SH-SY5Y (cell line): ENCODE measurements at regions not wholly inside any gene's neighbourhood (a gene's known extent, or its start where the extent isn't known, plus 50 kb on each side); places are given as distances from the start of the nearest gene placed in this dataset.

Experiments used
- GATA2 ChIP-seq: IDR thresholded peaks from 2 replicates; pipeline ENCODE4 v1.6.1; 2011; ENCODE audit warnings: mild to moderate bottlenecking, low read depth, low read length
- GATA3 ChIP-seq: IDR thresholded peaks from 2 replicates; pipeline ENCODE4 v1.6.1; 2011; ENCODE audit warnings: low read depth, mild to moderate bottlenecking, low read length, moderate library complexity

DNA sequence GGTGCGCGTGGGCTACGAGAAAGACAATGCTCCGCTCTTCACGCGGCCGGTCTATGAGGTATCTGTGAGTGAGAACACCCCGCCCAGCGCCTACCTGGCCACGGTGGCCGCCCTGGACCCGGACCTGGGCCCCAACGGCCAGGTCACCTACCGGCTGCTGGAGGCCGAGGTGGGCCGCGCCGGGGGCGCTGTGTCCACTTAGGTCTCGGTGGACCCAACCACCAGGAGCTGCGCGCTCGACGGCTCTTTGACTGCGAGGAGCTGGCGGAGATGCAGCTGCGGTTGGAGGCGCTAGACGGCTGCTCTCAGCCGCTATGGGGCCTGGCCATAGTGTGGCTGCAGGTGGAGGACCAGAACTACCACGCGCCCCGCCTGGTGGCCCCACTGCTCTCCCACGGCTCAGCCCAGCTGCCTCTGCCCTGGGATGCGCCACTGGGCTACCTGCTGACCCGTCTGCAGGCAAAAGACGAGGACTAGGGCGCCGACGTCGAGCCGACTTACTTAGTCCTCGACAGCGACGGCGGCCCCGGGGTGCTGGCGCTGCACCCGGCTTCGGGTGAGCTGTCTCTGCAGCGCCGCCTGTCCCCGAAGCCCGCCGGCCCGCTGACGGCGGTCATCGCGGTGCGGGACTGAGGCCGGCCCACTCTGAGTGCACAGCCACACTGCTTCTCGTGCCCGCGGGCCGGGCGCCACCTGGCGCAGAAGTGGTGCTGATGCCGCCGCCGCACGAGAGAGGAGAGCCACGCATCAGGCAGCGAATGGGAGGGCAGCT is 173.0 kb downstream of the OLFM4 start:
- no peak for TF ChIP-seq GATA2

DNA sequence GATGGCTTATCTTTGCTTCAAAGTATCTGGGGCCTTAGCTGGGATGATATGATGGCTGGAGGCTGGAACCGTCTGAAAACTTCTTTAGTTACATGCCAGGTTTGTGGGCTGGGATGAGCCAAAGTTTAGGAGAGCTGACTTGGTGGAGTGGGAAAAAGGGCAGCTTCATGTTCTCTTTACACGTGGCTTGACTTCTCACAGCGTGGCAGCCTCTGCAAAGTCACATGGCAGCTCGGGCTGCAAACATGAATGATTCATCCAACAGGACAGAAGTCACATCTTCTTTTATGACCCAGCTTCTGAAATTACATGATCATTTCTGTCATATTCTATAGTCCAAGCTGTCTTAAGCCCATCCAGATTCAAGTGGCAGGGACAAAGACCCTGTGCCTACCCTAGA is 176.0 kb downstream of the OLFM4 start:
- TF ChIP-seq GATA3 (no peak), GATA2 (no peak)

DNA sequence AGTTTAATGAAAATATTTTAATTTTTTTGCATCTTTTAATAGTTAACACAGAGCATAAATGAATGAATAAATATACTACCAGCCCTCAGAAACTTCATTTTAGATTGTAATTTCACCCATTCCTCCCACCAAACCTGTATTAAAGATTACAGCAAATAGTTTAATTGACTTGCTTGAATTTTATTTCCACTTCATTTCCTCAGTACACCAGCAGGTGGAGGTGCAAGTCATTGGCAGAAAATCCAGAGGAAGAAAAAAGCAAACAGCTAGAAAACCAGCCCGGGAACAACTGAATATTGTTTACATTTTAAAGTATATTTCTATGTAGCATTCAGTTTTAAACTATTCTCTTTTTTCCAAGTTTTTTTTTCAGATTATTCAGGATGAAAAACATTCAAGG is 177.8 kb downstream of the OLFM4 start:
- TF ChIP-seq GATA2 (no peak), GATA3 (no peak)

DNA sequence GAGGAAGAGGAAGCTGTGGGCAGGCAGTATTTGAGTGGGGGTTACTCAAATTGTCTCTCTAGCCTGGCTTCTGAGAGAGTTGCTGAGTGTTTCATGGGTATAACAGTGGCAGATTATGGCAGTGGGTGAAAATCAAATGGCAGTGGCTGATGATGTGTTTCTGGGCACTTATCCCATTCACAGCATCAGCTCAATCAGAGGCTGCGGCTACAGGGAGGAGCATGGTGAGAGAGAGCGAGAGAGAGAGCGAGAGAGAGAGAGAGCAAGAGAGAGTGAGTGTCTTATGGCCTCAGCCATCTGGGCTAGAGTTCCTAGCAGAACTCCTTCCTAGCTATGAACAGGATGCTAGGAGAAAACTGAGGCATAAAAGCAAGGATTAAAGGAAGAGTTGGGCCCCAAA is 178.9 kb downstream of the OLFM4 start:
- TF ChIP-seq GATA2 = no peak
- no peak for TF ChIP-seq GATA3

DNA sequence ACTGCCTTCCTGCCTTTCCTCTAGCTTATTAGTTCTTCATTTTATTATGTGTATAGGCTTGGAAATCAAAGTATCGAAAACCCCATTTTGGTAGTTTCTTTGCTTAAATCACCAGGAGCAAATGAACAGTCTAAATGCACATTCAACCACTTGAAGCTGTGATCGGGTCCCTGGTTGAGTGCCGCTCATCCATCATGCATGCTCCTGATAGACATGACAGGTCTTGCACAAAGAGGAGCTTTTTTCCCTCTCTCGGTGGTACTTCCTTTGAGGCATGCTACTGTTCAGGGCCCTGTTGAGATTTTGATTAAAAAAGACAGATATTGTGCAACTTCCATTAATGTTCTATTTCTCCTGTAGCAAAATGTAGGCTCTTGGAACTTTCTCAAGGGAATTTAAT is 185.8 kb downstream of the OLFM4 start:
- TF ChIP-seq GATA2 = no peak
- no peak for TF ChIP-seq GATA3

DNA sequence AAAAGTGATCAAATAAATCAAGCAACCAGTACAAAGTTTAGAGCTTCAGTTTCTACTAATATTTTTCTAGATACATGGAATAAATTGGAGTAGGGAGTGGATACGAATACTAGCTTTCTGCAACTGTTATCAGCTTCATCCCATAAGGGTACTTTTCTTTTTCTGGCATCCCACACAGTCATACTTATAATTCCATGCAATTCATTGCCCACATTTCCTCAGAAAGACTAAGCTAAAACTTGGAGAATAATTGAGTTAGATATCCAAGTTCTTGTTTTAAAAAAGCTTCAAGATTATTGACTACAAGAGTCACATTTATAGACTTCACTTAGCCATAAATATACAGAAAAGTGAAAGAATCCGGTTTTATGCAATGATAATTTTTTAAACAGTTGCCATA is 186.9 kb downstream of the OLFM4 start:
- TF ChIP-seq GATA2 (no peak), GATA3 (no peak)

DNA sequence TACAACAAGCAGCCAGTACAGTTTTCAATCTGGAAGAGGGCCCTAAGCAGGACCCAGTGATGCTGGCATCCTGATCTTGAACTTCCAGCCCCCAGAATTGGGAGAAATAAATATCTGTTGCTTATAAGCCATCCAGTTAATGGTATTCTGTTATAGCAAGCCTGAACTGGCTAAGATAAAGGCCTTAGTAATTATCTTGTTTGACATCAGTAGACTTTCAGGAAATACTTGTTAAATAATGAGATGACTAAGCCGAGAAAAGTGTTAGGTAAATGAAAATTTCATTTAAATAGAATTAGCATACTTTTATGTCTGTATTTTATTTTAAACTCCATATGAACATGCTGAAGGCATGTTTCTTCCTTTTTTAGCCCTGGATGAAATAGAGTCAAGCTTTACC is 188.2 kb downstream of the OLFM4 start:
- TF ChIP-seq GATA2 (no peak), GATA3 (no peak)

DNA sequence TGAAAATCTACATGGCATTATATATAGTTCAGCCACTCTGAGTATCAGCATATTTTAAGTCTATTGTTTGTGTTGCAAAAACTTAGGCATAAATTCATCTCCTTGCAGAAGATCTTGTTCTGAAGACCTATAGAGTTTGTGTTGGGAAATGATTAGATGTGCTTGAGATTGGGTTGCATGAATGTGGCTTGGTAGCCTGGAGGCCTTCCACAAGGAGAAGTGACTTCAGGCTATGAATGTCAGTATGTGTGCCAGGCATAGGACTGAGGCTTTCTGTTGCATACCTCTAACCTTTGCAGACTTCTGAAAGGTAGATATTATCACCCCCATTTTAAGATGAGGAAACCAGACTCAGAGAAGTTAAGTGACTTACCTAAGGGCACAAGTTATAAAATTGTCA is 188.6 kb downstream of the OLFM4 start:
- TF ChIP-seq GATA3 (no peak), GATA2 (no peak)

DNA sequence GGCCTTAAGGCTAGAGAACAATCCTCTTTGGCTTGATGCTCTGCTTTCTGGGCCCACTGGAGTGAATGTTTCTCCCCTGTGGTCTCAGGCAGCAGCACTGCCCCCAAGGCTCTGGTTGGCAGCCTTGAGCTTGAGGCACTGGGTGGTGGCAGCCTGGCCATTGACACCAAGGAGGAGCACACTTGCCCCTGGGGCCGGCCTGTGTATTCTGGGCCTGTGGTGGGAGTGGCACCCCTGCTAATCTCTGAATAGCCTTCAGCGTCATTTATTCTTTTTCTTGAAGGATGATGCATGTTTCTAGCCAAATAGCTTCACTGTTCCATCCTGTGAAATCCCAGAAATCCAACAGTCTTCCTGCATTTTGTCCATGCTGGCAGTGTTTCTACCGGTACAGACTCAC is 191.4 kb downstream of the OLFM4 start:
- TF ChIP-seq GATA3 = no peak
- no peak for TF ChIP-seq GATA2

DNA sequence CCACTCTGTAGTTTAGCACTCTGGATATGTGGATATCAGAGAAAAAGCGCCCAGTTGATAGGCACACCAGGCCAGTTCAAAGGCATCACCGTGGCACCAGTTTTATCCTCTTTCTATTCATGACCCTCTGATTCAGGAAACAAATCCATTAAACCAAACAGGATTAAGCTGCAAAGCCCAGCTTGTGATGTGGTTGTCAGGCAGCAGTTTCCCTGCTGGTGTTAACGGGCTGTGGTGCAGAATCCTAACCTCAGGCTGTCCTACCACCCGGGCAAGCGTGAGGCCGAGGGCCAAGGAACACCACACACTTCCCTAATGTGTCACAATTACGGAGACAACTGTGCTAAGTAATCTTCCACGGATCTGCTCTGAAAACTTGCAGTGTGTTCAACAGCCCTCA is 209.1 kb downstream of the OLFM4 start:
- no peak for TF ChIP-seq GATA2
- no peak for TF ChIP-seq GATA3

DNA sequence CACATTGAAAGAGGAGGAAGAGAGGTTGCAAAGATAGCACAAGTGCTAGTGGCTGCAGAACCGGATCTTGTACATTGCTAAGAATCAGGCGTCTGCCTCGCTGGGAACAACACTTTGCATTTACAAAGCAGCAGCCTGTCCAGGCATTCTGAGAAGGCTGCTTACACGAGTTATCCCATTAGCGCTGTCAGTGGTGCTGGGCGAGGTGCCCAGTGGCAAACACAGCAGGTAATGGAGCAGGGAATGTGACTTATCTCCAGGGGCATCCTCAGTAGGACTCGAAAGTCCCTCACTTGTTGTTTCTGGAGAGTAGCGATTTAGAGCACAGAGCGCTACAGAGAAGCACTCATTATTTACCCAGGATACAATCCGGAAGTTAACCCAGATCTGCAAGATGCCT is 209.6 kb downstream of the OLFM4 start:
- no peak for TF ChIP-seq GATA3
- TF ChIP-seq GATA2 = no peak

DNA sequence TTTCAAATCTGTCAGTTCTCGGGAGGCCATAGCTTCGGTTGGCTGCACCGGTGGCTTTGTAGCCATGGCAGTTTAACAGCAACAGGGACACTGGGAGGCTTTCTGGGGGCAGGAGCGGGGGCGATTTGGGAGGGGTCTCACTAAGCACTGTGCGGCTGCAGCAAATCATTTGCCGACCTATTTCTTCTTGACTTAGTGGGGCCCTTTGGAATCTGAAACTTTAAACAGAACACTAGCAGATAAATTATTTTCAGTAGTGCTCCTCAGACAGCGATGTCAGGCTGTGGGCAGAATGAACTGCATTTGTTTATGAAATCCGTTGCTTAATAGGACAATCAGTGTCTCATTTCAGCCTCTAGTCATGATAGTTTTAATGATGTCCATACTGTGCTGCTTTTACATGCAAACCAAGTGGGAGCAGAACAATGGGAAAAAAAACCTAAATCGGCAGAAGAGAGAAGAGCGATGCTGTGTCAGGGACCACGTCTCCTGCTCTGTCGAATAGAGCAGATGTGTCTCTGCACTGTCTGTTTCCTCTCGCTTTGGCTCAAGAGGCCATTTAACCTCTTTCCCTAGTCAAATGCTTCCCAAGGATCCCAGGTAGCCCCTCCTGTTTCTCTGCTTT is 211.9 kb downstream of the OLFM4 start:
- TF ChIP-seq GATA3 (no peak), GATA2 (no peak)

DNA sequence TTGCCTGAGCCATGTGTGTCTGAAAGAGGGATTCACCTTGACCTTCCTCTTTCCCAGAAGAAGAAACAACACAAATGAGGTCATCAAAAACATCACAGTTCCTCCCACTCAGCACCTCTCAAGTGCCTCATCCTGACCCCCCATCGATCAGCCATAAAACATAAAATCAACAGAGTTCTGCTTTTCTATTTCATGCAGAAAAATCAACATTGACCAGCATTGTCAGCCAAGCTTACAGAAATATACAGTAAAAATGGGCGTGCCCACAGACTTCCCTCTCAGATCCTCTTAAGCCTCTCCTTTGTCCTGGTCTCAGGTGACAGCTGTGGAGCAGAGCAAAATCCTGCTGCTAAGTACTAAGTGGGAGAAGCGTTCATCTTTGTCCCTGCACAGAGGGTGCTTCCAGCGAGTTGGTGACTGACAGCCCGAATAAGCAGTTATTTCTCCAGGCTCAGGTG is 213.3 kb downstream of the OLFM4 start:
- TF ChIP-seq GATA3 (no peak), GATA2 (no peak)

DNA sequence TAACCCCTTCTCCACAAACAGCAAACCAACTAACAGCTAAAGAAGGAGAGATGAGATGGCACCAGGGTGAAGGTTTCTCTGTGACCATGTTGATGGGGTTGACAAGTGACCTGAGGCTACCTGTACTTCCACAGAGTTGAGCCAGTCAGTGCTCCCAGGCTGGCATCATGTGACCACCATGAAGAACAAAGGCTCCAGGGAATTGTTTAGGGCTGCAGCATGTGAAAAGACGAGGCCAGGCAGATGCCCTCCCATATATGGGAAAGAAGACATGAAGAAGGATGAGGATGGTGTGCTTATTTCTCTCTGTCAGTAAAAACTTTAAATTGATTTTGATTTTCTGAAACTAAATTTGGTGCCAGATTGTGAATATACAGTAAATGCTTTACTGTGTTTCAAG is 220.6 kb downstream of the OLFM4 start:
- TF ChIP-seq GATA3 (no peak), GATA2 (no peak)

DNA sequence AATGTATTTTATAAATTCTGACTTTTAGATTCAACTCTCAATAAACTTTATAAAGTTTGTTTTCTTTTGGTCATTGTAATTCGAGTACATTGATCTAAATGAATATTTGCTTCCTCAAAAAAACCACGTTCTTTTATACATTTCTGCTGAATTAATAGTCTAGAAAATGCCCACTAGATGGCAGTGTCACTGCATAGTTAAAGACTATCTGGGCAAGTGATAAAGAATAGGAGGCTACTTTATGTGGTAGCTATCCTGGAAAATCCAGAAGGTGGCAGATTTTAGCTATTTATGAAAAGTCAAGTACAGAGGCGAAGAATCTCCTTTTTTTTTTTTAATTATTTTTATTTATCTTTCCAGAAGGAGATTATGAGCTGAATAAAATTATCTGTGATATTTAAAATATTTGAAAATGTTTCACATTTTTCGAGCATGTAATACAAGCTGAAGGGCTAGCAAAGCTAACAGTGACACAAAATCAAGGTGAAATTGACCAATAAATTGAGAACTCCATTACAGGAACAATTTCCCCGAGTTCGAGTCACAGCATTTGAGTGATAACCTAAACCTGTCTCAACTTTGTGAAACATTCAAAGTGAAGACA is 221.8 kb downstream of the OLFM4 start:
- TF ChIP-seq GATA2 (no peak), GATA3 (no peak)

DNA sequence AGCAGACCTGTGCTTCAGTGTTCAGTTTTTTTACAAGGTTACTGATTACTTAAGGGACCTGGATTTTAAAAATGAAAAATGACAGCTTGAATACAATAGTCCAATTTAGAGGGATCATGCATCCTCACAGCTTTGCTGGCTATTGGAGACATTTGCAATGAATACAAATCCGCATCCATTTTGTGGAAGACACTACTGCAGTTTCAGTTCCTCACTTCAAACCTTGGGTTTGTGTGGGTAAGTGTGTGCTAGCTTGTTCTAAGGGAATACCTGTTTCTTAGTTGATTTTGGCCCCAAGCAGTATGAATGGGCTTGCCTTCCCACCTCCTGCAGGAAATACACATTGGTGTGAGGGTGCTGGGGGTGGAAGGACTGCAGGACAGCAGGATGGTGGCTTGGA is 222.4 kb downstream of the OLFM4 start:
- TF ChIP-seq GATA3 = no peak
- TF ChIP-seq GATA2 = no peak

DNA sequence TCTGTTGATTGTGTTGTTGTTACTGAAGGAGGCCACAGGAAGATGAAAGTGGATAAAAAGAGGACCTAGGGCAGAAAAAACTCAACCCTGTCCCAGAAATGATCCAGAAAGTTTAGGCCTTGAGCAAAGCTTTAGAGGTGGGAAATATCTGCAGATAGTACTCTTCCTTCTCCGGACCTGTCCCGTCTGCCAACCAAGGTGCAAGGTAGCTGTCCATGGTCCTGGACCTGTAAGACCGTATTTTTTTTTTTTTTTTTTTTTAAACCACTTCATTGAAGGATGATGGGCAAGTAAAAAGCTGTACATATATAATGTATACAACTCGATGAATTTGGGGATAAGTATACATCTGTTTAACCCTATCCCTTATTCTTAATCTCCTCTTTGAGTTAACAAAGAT is 225.9 kb downstream of the OLFM4 start:
- no peak for TF ChIP-seq GATA3
- no peak for TF ChIP-seq GATA2

DNA sequence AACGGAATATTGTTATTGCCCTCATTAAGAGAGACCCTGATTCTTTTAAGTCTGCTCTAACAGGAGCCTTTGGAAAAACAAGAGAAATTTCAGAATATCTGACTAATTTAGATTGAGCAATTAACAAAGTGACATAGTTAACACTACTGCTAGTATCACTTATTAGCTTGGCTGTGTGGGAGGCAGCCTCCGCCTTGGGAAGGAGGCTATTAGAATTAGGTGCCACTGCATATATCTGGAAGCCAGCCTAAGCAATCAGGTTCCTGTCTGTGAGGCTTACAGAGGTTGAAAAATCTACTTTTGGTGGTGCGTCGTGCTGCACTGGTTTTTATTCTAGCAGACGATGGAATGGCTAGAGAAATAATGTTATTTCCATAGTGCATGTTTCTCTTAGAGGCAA is 227.2 kb downstream of the OLFM4 start:
- no peak for TF ChIP-seq GATA2
- TF ChIP-seq GATA3 = no peak
